ENCODE measurements at regions not wholly inside any gene's neighbourhood (a gene's known extent, or its start where the extent isn't known, plus 50 kb on each side); places are given as distances from the start of the nearest gene placed in this dataset.
"Not testable (repeated sequence)": the region's sequence is repeated elsewhere in the genome, so short reads cannot be mapped to it uniquely, and the experiment has no call there.

DNA sequence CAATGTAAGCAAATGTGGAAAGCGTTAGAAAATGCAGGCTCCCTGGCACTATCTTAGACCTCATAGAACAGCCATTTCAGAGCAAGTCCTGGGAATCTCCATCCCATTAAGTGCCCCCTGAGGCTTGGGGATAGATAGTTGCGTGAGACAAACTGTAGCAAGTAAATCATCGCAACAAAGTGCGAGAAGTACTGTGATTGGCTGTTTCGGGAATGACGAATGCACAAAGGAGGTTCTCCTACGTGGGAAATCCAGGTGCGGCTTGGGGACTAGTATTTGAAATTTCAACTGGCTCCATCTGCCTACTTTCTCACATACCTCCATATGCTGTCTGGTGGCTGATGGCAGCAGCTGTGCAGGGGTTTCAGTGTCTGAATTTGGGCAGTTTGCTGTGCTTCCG is 84.5 kb downstream of the PLEKHG1 start:
- no peak for DNase-seq

- no peak for DNase-seq
These were observed 85.2 kb downstream of the PLEKHG1 start for GRCh38 chr6:150684714-150685459.

GRCh38 chr6:150685860-150686259 is 86.2 kb downstream of the PLEKHG1 start:
- no peak for DNase-seq

- no peak for DNase-seq
These were observed 86.9 kb downstream of the PLEKHG1 start for GRCh38 chr6:150686566-150686965.

DNA sequence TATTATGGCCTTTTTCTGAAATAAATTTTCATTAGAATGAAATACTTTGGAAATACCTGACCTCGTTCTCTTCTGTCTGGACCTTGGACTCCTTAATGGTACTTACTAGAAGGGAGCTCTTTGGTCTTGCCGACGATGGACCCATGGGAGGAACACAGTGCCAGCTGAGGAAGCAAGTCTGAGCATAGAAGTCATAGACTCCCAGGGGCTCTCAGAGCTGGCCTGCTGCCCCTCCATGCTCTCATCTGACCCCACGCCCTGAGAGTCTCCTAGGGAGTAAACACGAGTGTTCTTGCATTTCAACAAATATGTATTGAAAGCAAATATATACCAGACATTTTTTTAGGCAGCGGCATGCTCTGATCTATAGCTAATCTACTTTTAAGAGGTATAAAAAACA is 87.8 kb downstream of the PLEKHG1 start:
- no peak for DNase-seq

- DNase-seq = no peak
These were observed 90.4 kb downstream of the PLEKHG1 start for GRCh38 chr6:150689900-150690590.

- DNase-seq = no peak
These were observed 91.0 kb downstream of the PLEKHG1 start for GRCh38 chr6:150690681-150691080.

GRCh38 chr6:150691463-150691862 is 91.8 kb downstream of the PLEKHG1 start:
- no peak for DNase-seq

GRCh38 chr6:150692604-150693003 is 92.9 kb downstream of the PLEKHG1 start:
- DNase-seq = no peak

- DNase-seq = no peak
These were observed 95.2 kb downstream of the PLEKHG1 start for GRCh38 chr6:150694889-150695288.

DNA sequence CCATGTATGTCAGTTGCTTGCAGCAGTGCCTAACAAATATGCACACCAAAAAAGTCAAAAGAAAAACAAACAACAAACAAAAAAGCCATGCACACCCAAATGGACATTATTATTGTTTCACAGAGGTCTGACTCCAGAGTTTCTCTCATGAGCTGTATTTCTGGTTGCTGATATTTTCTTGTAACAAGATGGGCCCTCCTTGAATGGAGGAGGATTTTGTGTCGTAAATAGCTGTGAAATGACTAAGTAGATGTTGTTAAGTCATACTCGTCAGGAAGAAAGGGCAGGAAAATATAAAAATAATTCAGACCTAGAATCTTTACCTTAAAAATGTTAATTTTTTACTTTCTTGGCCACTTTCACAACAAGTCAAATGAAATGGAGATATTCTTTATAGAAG is 96.0 kb downstream of the PLEKHG1 start:
- DNase-seq = no peak

DNA sequence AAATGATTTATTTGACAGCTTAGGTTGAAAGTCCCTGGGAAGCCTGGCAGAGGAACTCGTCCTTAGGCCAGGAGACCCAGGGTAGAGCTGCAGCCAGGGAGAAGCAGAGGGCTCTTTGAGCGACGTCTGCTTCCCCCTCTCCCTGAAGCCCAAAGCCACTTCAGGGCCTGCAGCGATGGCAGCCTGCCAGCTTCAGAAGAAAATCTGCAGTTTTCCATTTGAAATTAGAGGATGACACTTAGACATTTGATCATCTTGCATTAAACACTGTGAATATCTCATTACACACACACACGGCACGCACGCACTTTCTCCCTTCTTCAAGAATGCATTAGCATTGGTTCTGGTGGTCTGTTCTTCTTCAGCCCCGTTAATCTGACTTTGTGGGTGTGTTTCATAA is 96.5 kb downstream of the PLEKHG1 start:
- DNase-seq = no peak

GRCh38 chr6:150696918-150697317 is 97.2 kb downstream of the PLEKHG1 start:
- not testable (repeated sequence) for DNase-seq

GRCh38 chr6:150697515-150697914 is 97.8 kb downstream of the PLEKHG1 start:
- DNase-seq = no peak

DNA sequence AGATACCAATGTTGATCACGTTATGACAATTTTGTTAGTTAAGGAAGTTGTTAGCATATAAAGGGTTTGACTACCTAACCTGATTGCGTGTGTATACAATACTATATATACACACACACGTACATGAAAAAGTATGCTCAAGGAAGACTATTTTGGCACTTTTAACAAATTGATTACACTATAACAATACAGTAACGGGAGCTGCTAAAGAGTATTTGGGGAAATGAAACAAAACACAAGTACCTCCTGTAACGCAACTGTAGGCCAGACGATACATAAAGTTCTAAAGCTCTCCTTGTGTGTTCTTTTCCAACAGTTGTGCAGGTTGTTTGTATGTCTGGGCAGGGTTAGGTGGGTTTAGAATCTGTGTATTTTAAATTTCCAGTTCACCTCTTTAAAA is 98.7 kb downstream of the PLEKHG1 start:
- DNase-seq = no peak

DNA sequence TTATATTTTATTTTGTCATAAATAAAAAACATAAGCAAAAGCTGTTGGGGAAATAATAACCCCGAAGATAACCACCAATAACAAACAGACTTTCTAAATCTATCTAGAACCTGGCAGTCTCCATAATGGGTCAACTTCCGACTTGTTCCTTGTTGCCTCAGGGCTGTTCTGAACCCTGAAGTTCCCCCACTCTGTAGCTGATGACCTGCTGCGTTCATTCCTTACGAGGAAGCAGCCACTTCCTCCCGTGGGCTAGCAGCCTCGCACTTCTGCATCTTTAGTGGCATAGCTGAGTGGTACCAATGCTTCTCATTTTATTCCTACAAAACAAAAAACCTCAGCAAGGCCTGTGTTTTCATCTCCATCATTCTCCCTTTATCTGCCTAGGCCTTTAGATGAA is 103.0 kb downstream of the PLEKHG1 start:
- no peak for DNase-seq

DNA sequence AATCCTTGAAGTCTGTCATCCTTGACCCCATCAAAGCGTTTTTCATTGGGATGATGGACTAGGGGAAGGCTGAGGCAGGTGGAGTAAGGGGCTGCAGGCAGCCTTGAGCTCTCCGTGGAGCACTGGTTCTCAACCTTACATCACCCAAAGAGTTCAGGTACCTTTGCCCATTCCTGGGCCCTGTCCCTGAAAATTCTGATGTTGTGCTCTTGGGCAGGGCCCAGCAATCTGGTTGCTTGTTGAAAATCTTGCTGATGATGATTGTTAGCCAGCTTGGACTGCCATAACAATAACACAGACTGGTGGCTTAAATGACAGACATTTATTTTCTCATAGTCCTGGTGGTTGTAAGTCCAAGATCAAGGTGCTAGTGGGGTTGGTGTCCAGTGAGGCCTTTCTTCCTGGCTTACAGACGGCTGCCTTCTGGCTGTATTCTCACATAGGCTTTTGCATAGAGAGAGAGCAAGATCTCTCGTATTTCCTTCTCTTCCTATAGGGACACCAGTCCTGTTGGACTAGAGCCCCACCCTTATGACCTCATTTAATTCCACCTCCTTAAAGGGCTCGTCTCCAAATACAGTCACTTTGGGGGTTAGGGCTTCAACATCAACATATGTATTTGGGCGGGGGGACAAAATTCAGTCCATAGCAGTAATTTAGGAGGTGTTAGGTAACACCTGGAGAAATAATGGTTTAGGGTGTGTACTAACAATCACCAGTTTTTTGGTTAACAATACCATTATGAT is 104.9 kb downstream of the PLEKHG1 start:
- no peak for DNase-seq

- no peak for DNase-seq
These were observed 105.7 kb downstream of the PLEKHG1 start for GRCh38 chr6:150705392-150705791.

- DNase-seq = no peak
These were observed 110.6 kb downstream of the PLEKHG1 start for GRCh38 chr6:150710236-150710635.

- DNase-seq = no peak
These were observed 111.4 kb downstream of the PLEKHG1 start for GRCh38 chr6:150711061-150711460.

- DNase-seq = no peak
These were observed 112.2 kb downstream of the PLEKHG1 start for GRCh38 chr6:150711584-150712504.

GRCh38 chr6:150712505-150713252 is 113.0 kb downstream of the PLEKHG1 start:
- DNase-seq = no peak

All from SHP77 (cell line).